GM18861 (cell line): ENCODE measurements at regions not wholly inside any gene's neighbourhood (a gene's known extent, or its start where the extent isn't known, plus 50 kb on each side); places are given as distances from the start of the nearest gene placed in this dataset.

Source experiments
- ATAC-seq: cut with Tn5 transposase; IDR thresholded peaks from one replicate; pipeline ENCODE4 v1.9.1; 2021; ENCODE audit not compliant: unreplicated experiment

- no peak for ATAC-seq
Observed at GRCh38 chr9:106580546-106580945, 282.4 kb upstream of the ZNF462 start.

DNA sequence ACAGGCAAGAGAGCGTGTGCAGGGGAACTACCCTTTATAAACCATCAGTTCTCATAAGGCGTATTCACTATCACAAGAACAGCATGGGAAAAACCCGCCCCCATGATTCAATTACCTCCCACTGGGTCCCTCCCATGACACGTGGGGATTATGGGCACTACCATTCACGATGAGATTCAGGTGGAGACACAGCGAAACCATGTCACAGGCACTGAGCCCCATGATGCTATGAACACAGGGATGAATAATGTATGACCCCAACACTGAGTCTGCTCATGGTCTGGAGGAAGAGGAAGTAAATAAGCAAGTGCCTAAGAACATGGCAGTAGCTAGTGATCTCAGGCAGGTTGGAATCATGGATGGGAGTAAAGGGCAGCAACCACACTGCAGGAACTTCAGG is 281.0 kb upstream of the ZNF462 start:
- ATAC-seq = no peak

GRCh38 chr9:106583751-106584150 is 279.2 kb upstream of the ZNF462 start:
- no peak for ATAC-seq

DNA sequence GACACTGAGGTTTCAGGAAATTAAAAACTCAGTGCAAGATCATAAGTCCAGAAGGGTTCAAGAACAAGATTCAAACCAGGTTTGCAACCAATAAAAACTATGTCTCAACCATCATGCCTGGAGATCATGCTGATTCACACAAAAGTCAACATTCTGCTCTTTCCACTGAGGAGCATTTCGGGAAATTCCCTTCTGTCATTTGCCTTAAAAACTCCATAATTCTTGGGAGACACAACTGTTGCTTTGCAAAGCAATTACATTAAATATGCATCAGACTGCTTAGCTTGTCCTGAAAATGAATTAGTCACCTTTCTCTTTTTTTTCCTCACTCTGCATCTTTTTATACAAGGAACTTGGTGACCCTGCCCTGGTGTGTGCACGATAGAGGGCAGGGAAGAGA is 275.9 kb upstream of the ZNF462 start:
- no peak for ATAC-seq

DNA sequence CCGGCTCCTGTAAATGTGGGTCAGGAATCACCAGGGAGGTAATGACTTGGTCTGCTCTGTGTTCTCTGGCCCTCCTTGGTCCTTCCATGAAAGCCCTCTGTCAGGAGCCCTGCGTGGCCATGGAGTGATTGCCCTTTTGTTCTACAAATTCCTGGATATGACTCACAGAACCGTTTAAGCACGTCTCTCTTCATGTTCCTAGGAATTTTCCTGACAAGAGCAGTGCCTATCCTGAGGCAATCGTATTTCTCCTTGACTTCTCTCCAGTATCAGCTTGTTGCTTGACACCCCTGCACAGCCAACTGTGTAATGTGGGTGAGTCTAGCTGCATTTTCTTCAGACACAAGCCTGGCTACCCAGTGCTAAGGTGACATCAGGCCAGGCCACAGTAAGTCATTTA is 274.3 kb upstream of the ZNF462 start:
- ATAC-seq = no peak

- ATAC-seq = no peak
Observed at GRCh38 chr9:106590759-106591505, 272.0 kb upstream of the ZNF462 start.

GRCh38 chr9:106593201-106593600 is 269.8 kb upstream of the ZNF462 start:
- no peak for ATAC-seq

DNA sequence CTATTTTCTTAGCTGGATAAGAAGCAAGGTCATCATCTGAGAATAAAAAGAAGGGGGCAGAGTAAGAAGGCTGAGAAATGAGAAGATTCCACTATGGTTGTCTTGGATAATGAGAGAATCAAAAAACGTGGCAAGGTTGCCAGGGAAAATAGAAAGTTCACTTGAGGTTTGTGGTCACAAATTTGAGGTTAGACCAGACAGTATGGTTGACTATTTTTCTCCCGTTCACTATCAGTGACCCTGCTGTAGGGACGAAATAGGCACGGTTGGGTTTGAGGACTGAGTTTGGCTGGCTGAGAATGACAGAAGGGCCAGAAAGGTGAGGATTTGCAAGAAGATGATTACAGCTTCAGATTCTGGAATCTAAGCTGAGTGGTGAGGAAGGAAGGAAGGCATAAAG is 266.0 kb upstream of the ZNF462 start:
- no peak for ATAC-seq

DNA sequence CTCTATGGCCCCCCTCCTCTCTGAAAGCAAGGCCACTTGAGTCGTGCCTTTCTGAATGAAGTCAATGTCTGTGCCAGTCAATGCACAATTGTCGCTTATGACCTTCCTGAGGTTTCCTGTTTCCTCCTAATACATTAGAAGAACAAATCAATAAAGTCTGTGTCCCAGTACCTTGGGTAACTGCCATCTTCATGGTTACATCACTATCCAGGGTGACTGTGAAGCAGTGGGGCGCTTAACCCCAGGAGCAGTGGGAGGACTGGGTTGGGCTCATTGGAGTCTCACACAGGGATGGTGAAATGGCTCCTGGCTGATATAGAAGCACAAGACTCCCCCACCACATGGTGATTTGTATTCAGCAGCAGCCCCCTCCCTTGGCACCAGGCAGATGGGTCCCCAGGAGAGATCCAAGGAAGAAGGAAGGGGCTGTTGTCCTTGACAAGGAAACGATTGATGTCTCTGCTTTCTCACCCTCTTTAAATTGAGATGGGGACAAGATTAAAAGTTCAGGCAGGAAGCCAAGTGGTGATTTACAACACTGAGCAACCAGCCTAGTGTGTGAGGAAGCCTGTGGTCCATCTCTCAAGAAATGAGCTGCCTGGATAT is 261.9 kb upstream of the ZNF462 start:
- ATAC-seq = no peak

- no peak for ATAC-seq
Observed at GRCh38 chr9:106602344-106602743, 260.6 kb upstream of the ZNF462 start.

DNA sequence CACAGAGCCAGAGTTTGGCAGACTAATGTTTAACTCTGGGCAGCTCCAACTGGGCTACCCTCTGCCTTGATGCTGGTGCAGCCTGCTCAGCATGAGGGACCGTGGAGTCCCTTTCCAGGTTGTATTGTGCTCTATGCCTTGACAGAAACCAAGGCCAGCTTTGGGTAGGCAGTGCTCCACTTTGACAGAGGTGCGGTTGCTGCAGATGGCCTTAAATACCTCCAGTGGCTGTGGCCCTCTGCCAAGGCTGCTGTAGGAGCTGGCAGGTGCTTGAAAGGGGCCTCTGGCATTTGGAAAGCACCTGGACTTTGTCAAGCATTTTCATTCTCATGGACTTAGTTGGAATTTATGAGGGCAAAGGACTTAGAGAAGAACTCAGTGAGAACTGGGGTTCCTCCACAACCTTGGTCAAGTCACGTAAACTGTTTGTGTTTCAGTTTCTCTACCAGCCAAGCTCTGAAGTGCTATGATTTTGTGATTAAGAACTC is 249.7 kb upstream of the ZNF462 start:
- ATAC-seq = no peak

- ATAC-seq = no peak
Observed at GRCh38 chr9:106615118-106615889, 247.7 kb upstream of the ZNF462 start.

DNA sequence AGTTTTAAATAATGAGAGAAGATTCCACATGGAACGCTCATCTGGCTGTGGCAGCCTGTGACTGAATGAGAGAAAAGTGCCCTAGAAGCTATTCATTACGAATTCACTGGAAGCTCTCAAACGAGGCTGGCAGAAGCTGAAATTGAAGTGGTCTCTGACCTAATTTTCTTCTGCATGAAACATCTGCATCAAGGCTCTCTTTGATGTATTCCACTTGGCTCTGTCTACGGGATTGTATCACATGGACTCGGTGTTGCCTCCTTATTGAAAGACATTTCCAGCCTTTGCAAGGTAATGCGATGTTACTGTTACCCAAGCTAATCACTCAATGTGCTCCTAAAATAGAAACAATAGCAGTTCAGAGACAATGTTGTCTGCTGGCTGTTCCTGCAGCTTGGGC is 246.9 kb upstream of the ZNF462 start:
- ATAC-seq = no peak

- ATAC-seq = no peak
Observed at GRCh38 chr9:106616851-106617345, 246.1 kb upstream of the ZNF462 start.

GRCh38 chr9:106619211-106619610 is 243.8 kb upstream of the ZNF462 start:
- ATAC-seq = no peak

GRCh38 chr9:106620081-106620480 is 242.9 kb upstream of the ZNF462 start:
- ATAC-seq = no peak

GRCh38 chr9:106620866-106621265 is 242.1 kb upstream of the ZNF462 start:
- no peak for ATAC-seq

- ATAC-seq = no peak
Observed at GRCh38 chr9:106621313-106622163, 241.4 kb upstream of the ZNF462 start.

- no peak for ATAC-seq
Observed at GRCh38 chr9:106622164-106622487, 240.8 kb upstream of the ZNF462 start.

DNA sequence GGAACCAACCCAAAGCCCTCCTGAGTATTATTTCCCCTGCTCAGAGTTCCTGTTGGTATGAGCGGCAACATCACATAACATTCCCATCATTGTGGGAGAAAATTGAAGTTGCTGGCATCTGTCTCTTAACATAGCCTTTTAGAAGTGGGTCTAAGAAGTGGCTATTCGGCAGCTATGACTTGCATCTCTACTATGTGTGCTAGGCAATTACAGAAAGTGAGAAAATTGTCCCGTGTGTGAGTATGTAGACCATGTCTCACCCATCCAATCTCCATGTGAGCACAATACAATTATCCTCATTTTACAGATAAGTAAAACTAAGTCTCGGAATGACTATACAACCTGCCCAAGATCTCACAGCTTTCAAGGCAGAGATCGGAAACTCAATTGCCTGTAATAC is 239.4 kb upstream of the ZNF462 start:
- no peak for ATAC-seq

DNA sequence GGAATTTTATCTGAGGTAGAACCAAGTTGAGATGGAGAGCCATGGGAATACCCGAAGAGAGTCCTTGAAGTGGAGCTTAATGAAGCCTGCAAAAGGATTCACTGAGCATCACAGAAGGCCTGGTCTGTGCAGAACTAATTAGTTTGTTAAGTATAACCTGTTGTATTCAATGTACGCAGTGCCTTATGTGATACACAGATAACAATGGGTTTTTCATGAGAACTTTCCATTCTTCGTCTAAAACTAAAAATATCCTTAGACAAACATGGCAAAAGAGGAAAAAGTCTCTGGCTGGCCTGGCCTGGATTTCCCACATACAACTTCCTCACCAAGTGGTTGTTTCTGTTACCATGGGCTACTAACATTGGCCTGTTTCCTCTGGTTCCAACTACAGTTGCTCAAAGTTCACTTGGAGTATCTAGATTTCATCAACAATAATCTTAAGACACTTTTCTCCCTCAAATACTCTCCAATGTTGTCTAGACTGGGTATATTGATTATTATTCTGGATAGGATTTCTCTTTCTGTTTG is 237.6 kb upstream of the ZNF462 start:
- no peak for ATAC-seq
